Motor neuron (in vitro differentiated cells): ENCODE measurements at regions not wholly inside any gene's neighbourhood (a gene's known extent, or its start where the extent isn't known, plus 50 kb on each side); places are given as distances from the start of the nearest gene placed in this dataset.
A peak's percentile ranks its signal among the peaks of the same experiment; 100 is the strongest.

Experiments used
- ATAC-seq, 8 experiments: fragments of 200-7000 bp; cut with Tn5 transposase; replicated peaks in 6 of 8; 2 replicates each; pipeline ENCODE4 v1.8.0; 2021; ENCODE audit warnings: mild to moderate bottlenecking in 8 of 8, moderate library complexity in 8 of 8
- H3K27ac ChIP-seq, 2 donors: fragments of 250-450 bp; sonication (Bioruptor Pico); 2 replicates each; pipeline ENCODE4 v1.9.0; 2021; ENCODE audit warnings: antibody characterized with exemption in 2 of 2, mild to moderate bottlenecking in 2 of 2, moderate library complexity in 1 of 2
- H3K4me1 ChIP-seq, 2 donors: fragments of 250-450 bp; sonication (Bioruptor Pico); replicated peaks in 1 of 2; 2 replicates each; pipeline ENCODE4 v1.6.1; 2021; ENCODE audit warnings: antibody characterized with exemption in 2 of 2, mild to moderate bottlenecking in 2 of 2, moderate library complexity in 1 of 2
- H3K4me3 ChIP-seq, 5 donors: fragments of 250-450 bp; sonication (Bioruptor Pico); 2 replicates each; pipeline ENCODE4 v1.9.0; 2021; ENCODE audit warnings: antibody characterized with exemption in 5 of 5, mild to moderate bottlenecking in 5 of 5, moderate library complexity in 4 of 5
- WGBS, 10 experiments: fragments of 450-650 bp; shearing (Covaris generic); methylation state at CpG; one replicate each; pipeline ENCODE4 v1.0.0; 2022; 5-methylcytosine and 5-hydroxymethylcytosine counted together
- in situ Hi-C, 9 experiments: fragments of 400-800 bp; cut with MboI; loops; one replicate each; pipeline ENCODE4 v1.15.0; 2021; ENCODE audit warnings: low sequenced_read_pairs in 9 of 9, low pct_unique_long_range_greater_than_20kb in 2 of 9; ENCODE audit not compliant: unreplicated experiment in 9 of 9

DNA sequence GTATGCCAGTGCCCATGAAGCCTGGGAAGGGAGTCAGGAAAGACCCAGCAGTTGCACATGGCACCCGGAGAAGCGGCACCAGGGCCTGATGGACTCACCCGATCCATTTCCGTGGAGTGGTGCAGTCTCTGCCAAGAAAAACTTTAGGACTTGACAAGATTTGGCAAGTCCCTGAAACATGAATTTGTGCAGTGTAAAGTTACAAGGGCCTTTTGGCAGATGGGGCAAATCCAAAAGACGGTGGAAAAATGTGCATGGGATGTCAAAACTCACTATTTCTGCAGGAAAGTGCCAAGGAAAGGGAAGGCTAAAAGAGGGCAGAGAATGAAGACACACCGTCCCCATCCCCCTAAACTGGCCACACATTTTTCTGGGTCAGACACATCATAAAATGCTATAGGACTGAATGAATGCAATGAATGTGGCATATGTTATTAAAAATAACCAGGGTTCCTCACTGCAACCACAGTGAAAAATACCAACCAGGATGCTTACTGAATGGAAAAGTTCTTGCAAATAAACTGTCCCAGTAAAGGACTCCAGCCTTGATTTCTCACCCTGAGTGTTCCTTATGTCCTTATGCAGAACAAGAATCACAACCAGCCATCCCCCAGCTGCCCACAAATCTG, 173.5 kb upstream of the SIX2 start:
- WGBS, 10 experiments: 9 to 100% (median 80%) methylated on average over 1 to 6 of the region's 6 CpGs; no CpG with 5 or more reads in 1 of the 10 experiments
- Histone ChIP-seq H3K4me3 (no peak overlapping the region), H3K4me1 (no peaks in the 10 kb centered on the region), H3K27ac (no peak overlapping the region)
- in situ Hi-C loops: no loop called here
- no peak for ATAC-seq

- Histone ChIP-seq H3K4me3 (no peak overlapping the region), H3K4me1 (no peaks in the 10 kb centered on the region), H3K27ac (no peak overlapping the region)
- ATAC-seq: peak in 3 of 8 experiments; percentile 40 to 60 (median 59)
- in situ Hi-C loops: no loop called here
Observed at GRCh38 chr2:45180779-45181178, 171.5 kb upstream of the SIX2 start.

DNA sequence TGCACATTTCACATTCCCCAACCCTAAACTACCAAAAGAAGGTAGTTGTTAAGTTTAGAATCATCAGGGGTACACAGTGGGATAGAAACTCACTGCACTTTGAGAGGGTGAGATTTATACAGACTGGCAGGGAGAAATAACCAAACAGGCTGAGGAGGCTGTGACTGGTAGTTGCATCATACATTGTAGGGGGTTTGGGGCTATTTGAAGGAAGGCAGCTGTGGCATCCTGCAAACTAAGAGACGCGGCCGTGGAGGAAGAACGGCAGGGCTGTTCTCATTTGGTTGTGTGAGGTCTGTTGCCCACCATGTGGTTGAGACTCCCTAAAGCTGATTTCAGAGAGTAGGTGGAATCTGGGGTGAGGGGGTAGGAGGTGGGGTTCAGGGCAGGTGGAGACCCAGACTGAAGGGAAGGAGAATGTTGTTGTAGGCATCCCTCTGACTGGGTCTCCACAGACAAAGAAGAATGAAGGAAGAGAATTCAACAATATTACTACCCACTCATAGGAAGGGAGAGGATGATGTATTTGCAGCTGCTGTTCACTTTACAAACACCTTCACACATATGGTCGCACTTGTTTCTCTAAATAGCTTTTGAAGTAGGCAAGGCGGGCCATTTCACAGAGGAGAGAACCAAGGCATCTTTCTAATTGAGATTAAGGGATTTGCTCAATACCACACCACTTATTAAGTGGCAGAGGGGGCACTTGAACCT, 170.9 kb upstream of the SIX2 start:
- 60 to 100% (median 92%) methylated on average over 2 to 4 of the region's 6 CpGs; no CpG with 5 or more reads in 4 of the 10 experiments for WGBS, 10 experiments
- no peaks in the 10 kb centered on the region for H3K4me1 ChIP-seq
- in situ Hi-C loops: no loop called here
- no peak overlapping the region for H3K4me3 ChIP-seq
- no peak overlapping the region for H3K27ac ChIP-seq
- ATAC-seq: no peak

DNA sequence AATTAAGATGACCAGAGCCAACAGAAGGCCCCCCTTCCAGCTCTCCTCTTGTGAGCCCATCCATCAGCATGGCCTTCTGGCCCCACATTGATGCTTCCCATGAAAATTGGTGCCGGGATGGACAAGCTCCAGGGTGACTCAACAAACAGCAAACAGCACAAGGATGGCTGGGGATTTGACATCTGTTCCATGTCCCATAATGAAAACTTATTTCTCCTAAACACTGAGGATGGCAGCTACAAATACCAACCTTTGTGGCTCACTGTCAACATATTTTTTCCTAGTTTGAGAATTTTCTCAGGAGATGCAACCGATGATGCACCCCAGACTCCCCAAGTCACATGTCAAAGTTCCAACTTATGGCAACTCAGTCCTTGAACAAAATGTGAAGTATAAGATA, 169.6 kb upstream of the SIX2 start:
- no peak for ATAC-seq
- H3K27ac ChIP-seq: no peak overlapping the region
- WGBS, 10 experiments: 80 to 100% (median 89%) methylated on average over 1 to 2 of the region's 2 CpGs; no CpG with 5 or more reads in 6 of the 10 experiments
- no peaks in the 10 kb centered on the region for H3K4me1 ChIP-seq
- H3K4me3 ChIP-seq: no peak overlapping the region
- in situ Hi-C loops: no loop called here

GRCh38 chr2:45178359-45178758, 169.1 kb upstream of the SIX2 start:
- no peaks in the 10 kb centered on the region for H3K4me1 ChIP-seq
- no peak for ATAC-seq
- H3K27ac ChIP-seq: no peak overlapping the region
- H3K4me3 ChIP-seq: no peak overlapping the region
- WGBS, 10 experiments: 0 to 100% (median 40%) methylated on average over 1 of the region's 1 CpG; no CpG with 5 or more reads in 3 of the 10 experiments
- in situ Hi-C loops: no loop called here

DNA sequence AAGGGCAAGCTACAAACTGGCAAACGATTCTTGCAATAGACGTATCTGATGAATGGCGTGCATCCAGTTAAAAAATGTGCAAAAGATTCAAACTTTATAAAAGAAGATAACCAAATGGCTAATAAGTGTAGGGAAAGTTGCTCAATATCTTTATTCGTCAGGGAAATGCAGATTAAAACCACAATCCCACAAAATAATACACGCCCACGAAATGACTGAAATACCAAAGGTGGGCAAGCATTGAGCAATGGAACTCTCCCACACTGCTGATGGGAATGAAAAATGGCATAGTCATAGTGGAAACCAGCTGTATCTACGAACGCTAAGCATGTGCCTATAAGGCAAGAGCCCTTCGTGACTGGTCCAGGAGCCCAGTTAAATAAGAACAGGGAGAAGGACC, 168.6 kb upstream of the SIX2 start:
- Histone ChIP-seq H3K27ac (no peak overlapping the region), H3K4me1 (no peaks in the 10 kb centered on the region), H3K4me3 (no peak overlapping the region)
- 0 to 90% (median 73%) methylated on average over 1 to 9 of the region's 9 CpGs for WGBS, 10 experiments
- in situ Hi-C loops: no loop called here
- ATAC-seq: peak in 3 of 8 experiments; percentile 57 to 80 (median 65)

DNA sequence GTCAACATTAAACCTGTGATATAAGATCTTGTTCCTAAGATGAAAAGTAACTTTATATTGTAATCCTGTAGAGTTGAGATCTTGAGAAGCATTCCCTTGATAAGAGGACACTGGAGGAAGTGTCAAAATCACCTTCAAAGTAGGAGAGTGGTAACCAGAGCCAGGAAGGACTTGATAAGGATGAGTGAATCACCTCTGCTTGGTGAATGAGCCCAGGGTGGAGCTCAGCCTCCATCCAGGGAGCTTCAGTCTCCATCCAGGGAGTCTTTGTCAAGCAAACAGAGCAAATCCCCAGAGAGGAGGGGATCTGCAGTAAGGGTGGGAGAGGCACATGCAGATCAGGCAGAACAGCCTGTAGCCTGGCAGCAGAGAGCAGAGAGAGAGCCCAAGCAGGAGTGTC, 167.1 kb upstream of the SIX2 start:
- Histone ChIP-seq H3K4me1 (no peaks in the 10 kb centered on the region), H3K4me3 (no peak overlapping the region), H3K27ac (no peak overlapping the region)
- in situ Hi-C loops: no loop called here
- ATAC-seq: no peak

DNA sequence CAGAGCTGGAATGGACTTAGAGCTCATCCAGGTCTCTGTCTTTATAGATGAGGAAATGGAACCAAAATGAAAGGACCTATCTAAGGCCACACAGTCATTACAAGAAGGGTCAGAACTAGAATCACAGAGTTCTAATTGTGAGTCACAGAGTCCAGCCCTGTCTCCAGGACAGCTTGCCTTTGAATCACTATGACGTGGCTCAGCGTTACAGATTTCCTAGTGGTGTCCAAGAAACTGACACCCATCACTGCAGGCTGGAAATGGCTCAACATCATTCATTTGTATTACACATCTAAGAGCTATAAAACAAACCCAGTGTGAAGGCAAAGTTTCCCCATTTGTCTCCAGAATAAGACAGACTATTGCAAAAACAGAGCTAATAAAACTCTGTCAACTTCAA, 164.3 kb upstream of the SIX2 start:
- in situ Hi-C loops: no loop called here
- no peak overlapping the region for H3K4me3 ChIP-seq
- ATAC-seq: peak in 2 of 8 experiments; percentile 64 to 70
- H3K4me1 ChIP-seq: no peaks in the 10 kb centered on the region
- 0 to 79% (median 17%) methylated on average over 2 of the region's 2 CpGs; no CpG with 5 or more reads in 5 of the 10 experiments for WGBS, 10 experiments
- no peak overlapping the region for H3K27ac ChIP-seq

DNA sequence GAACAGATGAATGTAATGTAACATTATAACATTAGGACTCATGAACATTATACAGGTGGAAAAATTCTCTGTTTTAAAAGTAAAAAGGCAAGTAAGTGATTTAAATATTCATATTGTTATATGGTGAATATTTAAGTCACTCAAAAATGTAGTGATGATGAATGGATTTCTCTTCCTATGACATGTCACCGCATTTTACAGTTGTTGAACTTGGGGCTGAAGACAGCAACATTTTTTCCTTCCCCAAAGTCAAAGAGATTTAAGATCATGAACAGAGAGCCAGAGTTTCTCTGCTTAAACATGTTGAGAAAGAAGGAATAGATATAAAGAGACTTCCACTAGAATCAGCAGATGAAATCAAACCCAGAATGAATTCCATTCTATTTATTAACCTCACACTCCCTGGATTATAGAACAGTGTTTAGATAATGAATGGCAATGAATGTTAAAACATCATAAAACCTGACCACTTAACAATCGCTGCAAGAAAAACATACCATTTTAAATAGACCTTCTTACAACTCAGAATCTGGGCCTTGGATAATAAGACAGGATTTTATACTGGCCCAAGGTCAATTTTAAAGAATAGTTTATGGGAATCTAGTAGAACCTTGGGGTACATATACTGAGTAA, 163.6 kb upstream of the SIX2 start:
- Histone ChIP-seq H3K27ac (no peak overlapping the region), H3K4me3 (no peak overlapping the region), H3K4me1 (no peaks in the 10 kb centered on the region)
- no peak for ATAC-seq
- in situ Hi-C loops: no loop called here
- 43 to 100% (median 79%) methylated on average over 1 to 2 of the region's 2 CpGs for WGBS, 10 experiments

DNA sequence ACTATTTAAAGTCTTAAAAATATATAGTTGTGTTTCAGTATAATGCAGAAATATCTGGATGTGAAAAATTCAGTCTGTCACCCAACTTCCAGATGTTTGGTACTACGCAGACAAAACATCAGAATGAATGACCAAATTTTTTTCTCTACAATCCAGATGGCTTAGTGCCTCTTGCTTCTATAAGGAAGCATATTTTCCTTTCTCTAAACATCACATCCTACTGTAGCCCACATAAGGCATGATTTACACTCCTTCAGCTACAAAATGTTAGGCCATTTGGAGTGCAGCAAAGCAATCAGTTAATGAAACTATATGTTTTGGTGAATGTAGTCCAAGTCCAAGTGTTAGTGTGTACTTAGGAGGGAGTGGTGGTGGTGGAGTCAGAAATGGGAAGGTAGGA, 162.9 kb upstream of the SIX2 start:
- H3K4me1 ChIP-seq: no peaks in the 10 kb centered on the region
- 86 to 100% (median 100%) methylated on average over 1 of the region's 1 CpG; no CpG with 5 or more reads in 4 of the 10 experiments for WGBS, 10 experiments
- in situ Hi-C loops: no loop called here
- no peak for ATAC-seq
- no peak overlapping the region for H3K4me3 ChIP-seq
- H3K27ac ChIP-seq: no peak overlapping the region

- no peak overlapping the region for H3K27ac ChIP-seq
- WGBS, 10 experiments: 5 to 72% (median 38%) methylated on average over 1 to 6 of the region's 6 CpGs; no CpG with 5 or more reads in 1 of the 10 experiments
- H3K4me3 ChIP-seq: no peak overlapping the region
- in situ Hi-C loops: no loop called here
- no peaks in the 10 kb centered on the region for H3K4me1 ChIP-seq
- ATAC-seq: no peak
Observed at GRCh38 chr2:45171136-45171501, 161.9 kb upstream of the SIX2 start.

- peak in 4 of 8 experiments; percentile 7 to 31 (median 20) for ATAC-seq
- in situ Hi-C loops: no loop called here
- WGBS, 10 experiments: 12 to 100% (median 40%) methylated on average over 3 to 38 of the region's 56 CpGs; no CpG with 5 or more reads in 1 of the 10 experiments
- no peak overlapping the region for H3K4me3 ChIP-seq
- H3K27ac ChIP-seq: no peak overlapping the region
- H3K4me1 ChIP-seq: no peaks in the 10 kb centered on the region
Observed at GRCh38 chr2:45170191-45171135, 161.2 kb upstream of the SIX2 start.
